ENCODE measurements at regions not wholly inside any gene's neighbourhood (a gene's known extent, or its start where the extent isn't known, plus 50 kb on each side); places are given as distances from the start of the nearest gene placed in this dataset.

DNA sequence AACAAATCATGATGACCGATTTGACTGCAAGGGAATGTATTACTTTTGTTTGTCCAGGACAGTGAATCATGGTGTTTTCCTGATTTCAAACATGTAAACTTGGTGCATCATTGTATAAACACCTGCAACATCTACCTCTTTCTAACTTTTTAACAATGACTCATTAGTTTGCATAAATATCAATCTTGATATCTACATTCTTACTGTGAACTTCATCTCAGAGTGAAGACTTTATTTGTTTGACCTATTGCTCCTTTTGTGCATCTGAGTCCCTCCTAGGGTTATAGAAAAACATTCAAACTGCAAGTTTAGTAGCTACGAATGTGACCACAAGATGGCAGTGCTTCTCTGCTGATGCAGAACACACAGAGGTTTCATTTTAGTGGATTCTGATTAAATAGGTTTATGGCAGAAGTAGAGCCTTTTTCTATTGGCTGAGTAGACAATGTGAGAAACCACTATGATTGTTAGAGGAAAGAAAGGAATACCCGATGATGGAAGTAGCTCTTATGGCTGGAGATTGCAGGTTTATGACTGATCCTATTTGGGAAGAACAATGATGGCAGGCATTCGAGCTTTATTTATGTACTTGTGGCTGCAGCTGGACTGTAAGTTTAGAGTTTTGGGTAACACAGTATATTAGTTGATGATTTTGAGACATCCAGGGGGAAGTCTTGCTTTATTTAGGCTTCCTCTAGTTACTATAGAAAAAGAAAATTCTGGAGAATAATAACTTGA lies 244.2 kb upstream of the OR4E1 start (continued):
- TF ChIP-seq RCOR1 (IDR thresholded peaks at IDR 0.05; ENCODE audit: low read depth, low read length) (no peak), EP300 (IDR thresholded peaks at IDR 0.05) (peak; percentile 54 to 87; a peak in 3 of 5 replicates)

DNA sequence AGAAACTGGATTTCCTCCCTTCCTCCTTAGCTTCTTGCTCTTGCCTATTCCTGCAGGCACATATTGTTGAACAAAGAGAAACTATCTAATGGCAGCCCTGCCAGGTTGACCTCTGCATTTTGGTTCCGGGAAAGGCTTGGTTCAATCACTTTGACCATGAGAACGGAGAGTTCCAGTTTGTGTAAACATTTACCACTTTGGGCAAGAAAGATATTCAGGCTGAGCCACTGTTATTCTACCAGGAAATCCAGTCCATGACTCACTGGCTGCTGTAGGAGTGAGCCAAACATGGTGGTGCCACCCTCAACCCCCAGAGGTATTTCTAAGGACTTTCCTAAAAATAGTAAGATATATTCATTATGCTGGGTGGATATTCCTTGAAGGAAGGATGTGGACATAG lies 242.2 kb upstream of the OR4E1 start:
- ChIA-PET CTCF (interaction anchor here (0.6 to 3.9 kb wide), 3 partner anchors 11 to 54 kb away, joined by 3 to 21 read pairs (median 3); no protein-coding TSS in a partner anchor), POLR2A (no interaction called here)
- H3K4me1 ChIP-seq: peaks cover 40% of the 10 kb centered on the region
- TF ChIP-seq FOSL2 (IDR thresholded peaks at IDR 0.05) (0 out of 2 replicates have a peak, but pooled peaks have one; percentile 17), FOSL2 (CRISPR knock-in tag; IDR thresholded peaks at IDR 0.05) (peak; percentile 53; the same call in 1 of the 2 replicates), EHMT2 (IDR thresholded peaks at IDR 0.05; ENCODE audit: low read depth) (peak; percentile 48; the same call in 1 of the 2 replicates), BCL3 (IDR thresholded peaks at IDR 0.05) (0 out of 3 replicates have a peak, but pooled peaks have one; percentile 24), GATA3 (IDR thresholded peaks at IDR 0.05; ENCODE audit: borderline replicate concordance) (peak; percentile 63; the same call in 1 of the 2 replicates), NFE2L2 (conservative IDR thresholded peaks at IDR 0.05; ENCODE audit: low read length) (no peak)
- no peaks in the 10 kb centered on the region for H3K9me3 ChIP-seq
- 4% methylated on average over 2 of the region's 2 CpGs for WGBS (ENCODE audit: missing lambda C conversion rate)
- ATAC-seq (peak in 1 of 2 experiments; percentile 58; a peak in 3 of 6 replicates), DNase-seq (ENCODE audit: low read depth in 1 of 2, low spot score in 1 of 2) (peak in 1 of 2 experiments; percentile 78), FAIRE-seq (no peak)
- H3K4me3 ChIP-seq: no peak overlapping the region
- H3K27ac ChIP-seq: peak overlapping the region in 1 of 2 experiments; percentile 41; a peak in 2 of 6 replicates
- H3K4me2 ChIP-seq: peak overlapping the region; percentile 45

- H3K4me3 ChIP-seq: no peak overlapping the region
- H3K27ac ChIP-seq: peak overlapping the region in 1 of 2 experiments; percentile 3; a peak in 1 of 6 replicates
- H3K4me1 ChIP-seq: peaks cover 40% of the 10 kb centered on the region
- DNase-seq (ENCODE audit: low read depth in 1 of 2, low spot score in 1 of 2): peak; percentile 48 to 93
- peak overlapping the region; percentile 45; the same call in 1 of the 3 replicates for H3K4me2 ChIP-seq
- ATAC-seq: peak; percentile 81
- ChIA-PET POLR2A (interaction anchor here (0.6 kb wide), 1 partner anchor 68 kb away, joined by 4 read pairs; no protein-coding TSS in a partner anchor), CTCF (interaction anchor here (0.5 to 3.9 kb wide), 26 partner anchors 8 to 737 kb away, joined by 3 to 21 read pairs (median 3); no protein-coding TSS in a partner anchor)
- WGBS (ENCODE audit: missing lambda C conversion rate): 0% methylated on average over 6 of the region's 6 CpGs
- peak; percentile 86 for FAIRE-seq
- H3K9me3 ChIP-seq: no peaks in the 10 kb centered on the region
- TF ChIP-seq NPAS2 (CRISPR knock-in tag; IDR thresholded peaks at IDR 0.05; ENCODE audit: borderline replicate concordance) (no peak), CBX8 (IDR thresholded peaks at IDR 0.05) (no peak), CBX2 (IDR thresholded peaks at IDR 0.05; ENCODE audit: borderline replicate concordance, low read depth) (no peak), RARB (CRISPR knock-in tag; IDR thresholded peaks at IDR 0.05) (no peak), ELK1 (IDR thresholded peaks at IDR 0.05; ENCODE audit: low read depth, low read length) (no peak), TFCP2L1 (CRISPR knock-in tag; IDR thresholded peaks at IDR 0.05) (no peak), HOXA7 (CRISPR knock-in tag; IDR thresholded peaks at IDR 0.05) (no peak), PHF8 (IDR thresholded peaks at IDR 0.05; ENCODE audit: borderline replicate concordance, low read depth) (no peak), JUNB (IDR thresholded peaks at IDR 0.05) (no peak), RAD21 (conservative IDR thresholded peaks at IDR 0.05 in 1 of 2, IDR thresholded peaks at IDR 0.05 in 1 of 2) (peak; percentile 72 to 79), POLR2A (IDR thresholded peaks at IDR 0.05; ENCODE audit: low read length) (no peak), EHF (CRISPR knock-in tag; IDR thresholded peaks at IDR 0.05) (no peak), POLR2AphosphoS2 (conservative IDR thresholded peaks at IDR 0.05; ENCODE audit: low read length) (no peak), NFE2L2 (conservative IDR thresholded peaks at IDR 0.05; ENCODE audit: low read length) (no peak), CTCF (IDR thresholded peaks at IDR 0.05) (peak; percentile 66), MYC (IDR thresholded peaks at IDR 0.05; ENCODE audit: borderline replicate concordance, low read length) (no peak), GATA3 (IDR thresholded peaks at IDR 0.05; ENCODE audit: borderline replicate concordance) (peak; percentile 29; the same call in 1 of the 2 replicates), MAX (IDR thresholded peaks at IDR 0.05) (peak; percentile 16; the same call in 1 of the 2 replicates)
- TF ChIP-seq, protein P1, sequence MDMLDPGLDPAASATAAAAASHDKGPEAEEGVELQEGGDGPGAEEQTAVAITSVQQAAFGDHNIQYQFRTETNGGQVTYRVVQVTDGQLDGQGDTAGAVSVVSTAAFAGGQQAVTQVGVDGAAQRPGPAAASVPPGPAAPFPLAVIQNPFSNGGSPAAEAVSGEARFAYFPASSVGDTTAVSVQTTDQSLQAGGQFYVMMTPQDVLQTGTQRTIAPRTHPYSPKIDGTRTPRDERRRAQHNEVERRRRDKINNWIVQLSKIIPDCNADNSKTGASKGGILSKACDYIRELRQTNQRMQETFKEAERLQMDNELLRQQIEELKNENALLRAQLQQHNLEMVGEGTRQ (IDR thresholded peaks at IDR 0.05): no peak
- TF ChIP-seq, protein P2, sequence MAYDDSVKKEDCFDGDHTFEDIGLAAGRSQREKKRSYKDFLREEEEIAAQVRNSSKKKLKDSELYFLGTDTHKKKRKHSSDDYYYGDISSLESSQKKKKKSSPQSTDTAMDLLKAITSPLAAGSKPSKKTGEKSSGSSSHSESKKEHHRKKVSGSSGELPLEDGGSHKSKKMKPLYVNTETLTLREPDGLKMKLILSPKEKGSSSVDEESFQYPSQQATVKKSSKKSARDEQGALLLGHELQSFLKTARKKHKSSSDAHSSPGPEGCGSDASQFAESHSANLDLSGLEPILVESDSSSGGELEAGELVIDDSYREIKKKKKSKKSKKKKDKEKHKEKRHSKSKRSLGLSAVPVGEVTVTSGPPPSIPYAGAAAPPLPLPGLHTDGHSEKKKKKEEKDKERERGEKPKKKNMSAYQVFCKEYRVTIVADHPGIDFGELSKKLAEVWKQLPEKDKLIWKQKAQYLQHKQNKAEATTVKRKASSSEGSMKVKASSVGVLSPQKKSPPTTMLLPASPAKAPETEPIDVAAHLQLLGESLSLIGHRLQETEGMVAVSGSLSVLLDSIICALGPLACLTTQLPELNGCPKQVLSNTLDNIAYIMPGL (CRISPR knock-in tag; IDR thresholded peaks at IDR 0.05; ENCODE audit: borderline replicate concordance): no peak
These were observed 240.1 kb upstream of the OR4E1 start for GRCh38 chr14:21913759-21914158.
